GM18507 (cell line): ENCODE measurements at regions not wholly inside any gene's neighbourhood (a gene's known extent, or its start where the extent isn't known, plus 50 kb on each side); places are given as distances from the start of the nearest gene placed in this dataset.
"Not testable (repeated sequence)": the region's sequence is repeated elsewhere in the genome, so short reads cannot be mapped to it uniquely, and the experiment has no call there.

Experiments
- DNase-seq: peaks from one replicate; pipeline ENCODE4 v3.0.0; 2011; ENCODE audit warnings: low read depth; ENCODE audit not compliant: insufficient read length; ENCODE audit errors: extremely low spot score
- FAIRE-seq: peaks from 2 replicates; lab custom pipeline; 2011; peaks lifted over from hg19 to GRCh38; lab: Jason Lieb, UNC

- FAIRE-seq, result no peak
- no peak for DNase-seq
These were observed 225.1 kb upstream of the FSCB start for GRCh38 chr14:44732144-44732543.

GRCh38 chr14:44730860-44731259, 223.8 kb upstream of the FSCB start:
- FAIRE-seq (no peak), DNase-seq (no peak)

GRCh38 chr14:44721395-44721794, 214.3 kb upstream of the FSCB start:
- not testable (repeated sequence) for FAIRE-seq, DNase-seq

- DNase-seq (no peak), FAIRE-seq (no peak)
These were observed 213.6 kb upstream of the FSCB start for GRCh38 chr14:44720707-44721106.

- DNase-seq (no peak), FAIRE-seq (no peak)
These were observed 205.1 kb upstream of the FSCB start for GRCh38 chr14:44712024-44712815.

- DNase-seq (no peak), FAIRE-seq (no peak)
These were observed 194.6 kb upstream of the FSCB start for GRCh38 chr14:44701563-44702263.

- DNase-seq, result no peak
- no peak for FAIRE-seq
These were observed 193.6 kb upstream of the FSCB start for GRCh38 chr14:44700694-44701093.

GRCh38 chr14:44700184-44700583, 193.1 kb upstream of the FSCB start:
- DNase-seq, result no peak
- FAIRE-seq, result no peak

GRCh38 chr14:44699391-44699790, 192.3 kb upstream of the FSCB start:
- FAIRE-seq, result no peak
- DNase-seq, result no peak

- FAIRE-seq, result no peak
- no peak for DNase-seq
These were observed 162.4 kb upstream of the FSCB start for GRCh38 chr14:44669496-44669895.

- no peak for FAIRE-seq
- DNase-seq, result no peak
These were observed 156.1 kb upstream of the FSCB start for GRCh38 chr14:44663136-44663535.

GRCh38 chr14:44662250-44662891, 155.3 kb upstream of the FSCB start:
- FAIRE-seq, result no peak
- DNase-seq, result no peak

GRCh38 chr14:44658389-44658696, 151.3 kb upstream of the FSCB start:
- no peak for FAIRE-seq
- no peak for DNase-seq

GRCh38 chr14:44657696-44658388, 150.8 kb upstream of the FSCB start:
- FAIRE-seq (no peak), DNase-seq (no peak)

GRCh38 chr14:44657203-44657602, 150.1 kb upstream of the FSCB start:
- DNase-seq, result no peak
- no peak for FAIRE-seq

- FAIRE-seq (no peak), DNase-seq (no peak)
These were observed 147.5 kb upstream of the FSCB start for GRCh38 chr14:44654591-44654990.

GRCh38 chr14:44653641-44654040, 146.6 kb upstream of the FSCB start:
- FAIRE-seq (no peak), DNase-seq (no peak)

- FAIRE-seq (no peak), DNase-seq (no peak)
These were observed 145.6 kb upstream of the FSCB start for GRCh38 chr14:44652640-44653039.

- FAIRE-seq, result no peak
- no peak for DNase-seq
These were observed 142.0 kb upstream of the FSCB start for GRCh38 chr14:44649061-44649460.

GRCh38 chr14:44640416-44640815, 133.3 kb upstream of the FSCB start:
- no peak for DNase-seq
- FAIRE-seq, result no peak
